ENCODE measurements at regions not wholly inside any gene's neighbourhood (a gene's known extent, or its start where the extent isn't known, plus 50 kb on each side); places are given as distances from the start of the nearest gene placed in this dataset.

DNA sequence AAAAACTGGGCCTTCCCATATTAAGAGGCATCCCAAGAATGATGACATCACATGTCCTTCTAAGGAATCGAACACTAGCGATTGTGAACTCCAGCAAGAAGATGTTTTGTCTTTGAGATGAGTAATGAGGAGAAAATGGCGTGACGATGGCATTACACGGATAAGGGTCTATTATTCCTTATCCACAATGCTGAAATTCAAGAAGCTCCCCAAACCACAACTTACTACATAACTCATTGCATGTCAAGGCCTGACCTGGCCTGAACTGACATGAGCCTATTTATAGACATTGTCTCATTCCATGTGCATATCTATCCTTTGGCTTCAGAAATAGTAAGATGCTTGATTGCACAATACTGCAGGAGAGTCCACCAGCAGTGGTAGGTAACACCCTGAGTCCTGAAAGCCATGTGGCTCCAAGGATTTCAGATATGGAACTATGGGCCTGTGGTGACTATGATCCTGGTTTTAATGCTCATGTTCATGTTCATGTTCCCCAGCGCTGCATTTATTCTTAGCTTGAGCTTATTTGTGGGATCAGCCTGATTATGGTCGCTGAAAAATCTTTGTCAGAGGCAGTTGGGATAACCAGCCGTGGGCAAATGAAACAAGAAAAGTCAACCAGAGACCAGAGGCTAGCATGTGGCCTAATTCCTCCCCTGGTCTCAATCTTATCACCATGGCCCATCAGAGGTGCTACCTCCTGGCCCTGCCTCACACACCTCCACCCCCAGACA lies 183.2 kb upstream of the JARID2 start:
- no peak for DNase-seq

DNA sequence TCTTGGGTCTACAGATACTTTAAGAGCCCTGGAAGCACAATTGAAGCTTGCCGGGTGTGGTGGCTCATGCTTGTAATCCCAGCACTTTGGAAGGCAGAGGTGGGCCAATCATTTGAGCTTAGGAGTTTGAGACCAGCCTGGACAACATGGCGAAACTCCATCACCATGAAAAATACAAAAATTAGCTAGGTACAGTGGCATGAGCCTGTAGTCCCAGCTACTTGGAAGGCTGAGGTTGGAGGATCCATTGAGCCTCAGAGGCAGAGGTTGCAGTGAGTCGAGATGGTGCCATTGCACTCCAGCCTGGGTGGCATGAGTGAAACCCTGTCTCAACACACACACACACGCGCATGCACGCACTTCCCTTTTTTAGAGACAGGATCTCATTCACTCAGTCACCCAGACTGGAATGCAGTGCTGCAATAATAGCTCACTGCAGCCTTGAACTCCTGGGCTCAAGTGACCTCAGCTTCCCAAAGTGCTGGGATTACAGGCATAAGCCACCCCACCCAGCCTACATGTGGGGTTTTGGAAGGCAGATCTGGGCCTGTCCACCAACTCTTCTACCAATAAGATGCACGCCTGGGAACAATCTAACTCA lies 182.5 kb upstream of the JARID2 start:
- no peak for DNase-seq

DNA sequence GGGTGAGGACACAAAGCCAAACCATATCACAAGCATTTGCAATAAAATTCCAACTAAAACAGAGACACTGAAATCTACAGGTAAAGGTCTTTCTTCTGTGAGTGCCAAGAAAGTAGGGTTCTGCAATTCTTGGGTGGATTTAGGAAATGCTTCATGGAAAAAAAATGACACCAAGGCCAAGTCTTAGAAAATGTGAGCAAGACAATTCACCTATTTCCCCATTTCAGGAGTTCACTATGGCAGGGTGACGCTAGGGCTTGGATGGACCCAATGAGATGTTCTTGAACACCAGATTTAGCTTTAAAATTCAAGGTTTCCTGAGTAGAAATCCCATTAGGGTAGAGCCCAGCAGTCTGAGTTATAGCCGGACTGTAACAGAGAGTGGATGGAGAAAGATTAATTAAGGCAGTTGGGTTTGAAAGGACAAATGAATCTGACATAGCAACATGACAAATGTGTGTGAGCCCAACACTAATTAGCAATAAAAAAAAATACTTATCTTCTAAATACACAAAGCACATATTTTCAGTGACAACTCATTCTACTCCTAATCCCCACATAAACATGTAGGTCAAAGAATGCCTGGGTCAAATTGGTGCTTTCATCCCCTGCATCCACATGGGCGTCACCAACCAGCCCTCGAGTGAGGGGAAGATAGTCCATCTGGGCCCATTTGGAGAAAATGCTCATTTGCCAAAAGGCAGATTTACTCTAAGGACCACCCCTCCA lies 180.4 kb upstream of the JARID2 start:
- DNase-seq, result no peak

DNA sequence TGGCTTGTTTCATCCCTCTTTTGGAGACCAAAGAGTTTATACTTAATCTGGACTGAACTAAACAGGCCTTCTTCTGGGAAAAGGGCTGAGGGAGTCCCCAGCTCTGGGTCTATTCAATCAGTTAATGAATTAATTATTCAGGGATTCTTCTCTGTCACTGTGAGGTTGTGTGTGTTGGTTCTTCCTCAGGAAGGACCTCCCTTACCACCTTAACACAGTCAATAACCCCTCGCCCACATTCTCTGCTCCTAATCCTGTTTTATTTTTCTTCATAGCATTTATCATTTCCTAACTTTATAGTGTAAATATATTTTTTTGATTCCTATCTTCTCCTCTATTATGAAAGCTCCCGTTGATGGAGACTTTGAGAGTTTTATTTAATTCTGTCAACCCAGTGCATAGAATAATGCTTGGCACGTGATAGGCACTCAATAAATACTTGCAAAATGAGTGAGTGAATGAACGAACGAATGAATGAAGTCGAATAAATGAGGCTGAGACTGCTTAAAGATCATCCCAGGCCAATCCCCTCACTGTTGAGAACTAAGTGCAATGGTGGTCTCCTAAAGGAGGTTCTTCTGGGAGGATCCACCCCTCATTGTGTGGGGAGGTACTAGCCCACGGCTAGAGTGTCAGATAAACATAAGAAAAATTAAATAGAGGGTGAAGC lies 179.6 kb upstream of the JARID2 start:
- no peak for DNase-seq

DNA sequence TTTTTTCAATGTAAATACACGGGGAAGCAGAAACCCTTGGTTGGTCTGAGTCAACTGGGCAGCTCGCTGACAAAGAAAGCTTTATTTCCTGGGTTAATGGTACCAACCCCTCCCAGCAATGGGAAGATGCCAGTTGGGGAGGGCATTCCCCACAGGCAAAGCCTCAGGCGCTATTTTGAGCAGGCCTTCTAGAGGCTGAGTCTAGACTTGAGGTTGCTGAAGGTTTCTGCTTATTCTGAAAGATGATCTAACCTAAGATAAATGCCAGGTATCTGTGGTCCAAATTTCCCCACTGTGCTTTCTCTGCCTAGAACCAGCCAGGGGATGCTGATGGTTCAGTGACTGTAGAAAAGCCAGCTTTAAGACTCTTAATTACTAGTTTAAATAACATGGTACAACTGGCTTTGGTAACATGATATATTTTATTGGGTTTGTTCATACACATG lies 172.5 kb upstream of the JARID2 start:
- no peak for DNase-seq

DNA sequence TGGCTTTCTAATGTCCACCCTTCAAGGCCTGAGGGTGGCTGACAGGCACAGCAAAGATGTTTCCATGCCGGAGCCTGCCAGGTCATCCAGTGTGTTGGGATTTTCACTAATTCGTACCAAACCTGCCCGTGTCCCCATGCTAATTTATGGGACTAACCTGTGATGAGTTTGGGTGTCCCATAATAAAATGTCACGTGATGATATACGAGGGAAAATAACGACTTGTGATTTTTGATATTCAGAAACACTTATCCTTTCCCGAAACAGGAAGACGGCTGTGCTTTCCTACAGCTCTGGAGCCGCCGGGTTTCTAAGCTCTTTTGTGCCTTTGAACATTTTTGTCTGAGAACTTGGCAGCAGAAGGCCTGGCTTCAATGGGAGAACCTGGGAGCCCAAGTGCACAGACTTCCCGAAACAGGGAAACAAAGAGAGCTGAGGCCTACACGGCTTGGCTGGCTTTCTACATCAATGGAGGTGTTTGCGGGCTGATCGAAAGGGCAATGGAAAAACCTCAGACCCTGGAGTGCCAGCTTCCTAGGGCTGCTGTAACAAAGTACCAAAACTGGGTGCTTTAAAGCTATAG lies 171.9 kb upstream of the JARID2 start:
- no peak for DNase-seq

DNA sequence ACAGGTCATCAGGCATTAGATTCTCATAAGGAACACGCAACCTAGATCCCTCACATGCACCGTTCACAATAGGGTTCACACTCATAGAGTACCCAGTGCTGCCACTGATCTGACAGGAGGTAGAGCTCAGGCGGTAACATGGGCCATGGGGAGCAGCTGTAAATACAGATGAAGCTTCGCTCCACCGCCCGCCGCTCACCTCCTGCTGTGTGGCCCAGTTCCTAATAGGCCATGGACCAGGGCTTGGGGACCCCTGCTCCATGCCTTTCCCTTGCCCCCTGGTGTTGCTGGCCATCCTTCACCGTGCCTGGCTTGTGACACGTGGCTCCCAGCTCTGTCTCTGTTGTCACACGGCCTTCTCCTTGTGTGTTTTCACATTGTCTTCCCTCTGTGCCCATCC lies 171.1 kb upstream of the JARID2 start:
- no peak for DNase-seq

DNA sequence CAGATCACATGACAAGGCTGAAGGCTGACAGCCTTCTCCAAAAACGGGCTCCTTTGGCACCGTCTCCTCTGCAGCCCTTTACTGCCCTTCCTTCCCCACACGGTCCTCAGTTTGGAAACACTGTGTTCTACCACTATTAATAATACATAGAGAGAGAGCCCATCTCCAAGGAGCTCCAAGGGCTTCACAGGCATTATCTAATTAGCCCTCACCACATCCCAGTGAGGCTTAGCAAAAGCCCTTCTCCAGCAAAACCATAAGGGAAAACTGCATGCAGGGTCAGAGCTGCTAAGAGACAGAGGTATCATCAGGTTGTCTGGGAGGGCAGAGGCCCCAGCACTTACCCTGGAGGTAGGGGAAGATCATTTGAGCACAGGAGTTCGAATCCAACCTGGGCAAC lies 169.3 kb upstream of the JARID2 start:
- DNase-seq, result no peak

DNA sequence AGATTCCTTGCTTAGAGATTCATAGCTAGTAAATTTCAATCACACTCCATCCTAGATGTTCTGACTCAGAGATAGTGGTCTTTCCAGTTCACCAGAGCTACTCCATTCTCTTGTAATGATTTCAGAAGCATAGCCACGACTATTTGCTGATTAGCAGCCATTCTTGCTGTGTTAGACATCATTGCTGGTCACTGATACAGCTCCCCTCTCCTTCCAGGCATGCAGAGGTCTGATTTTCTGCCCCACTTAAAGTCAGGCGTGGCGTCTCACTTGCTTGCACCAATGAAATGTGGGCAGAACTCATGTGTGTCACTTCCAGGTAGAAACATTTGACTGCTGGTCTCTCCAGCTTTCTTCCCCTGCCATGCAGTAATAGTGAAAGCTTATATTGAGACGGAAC lies 168.9 kb upstream of the JARID2 start:
- no peak for DNase-seq

DNA sequence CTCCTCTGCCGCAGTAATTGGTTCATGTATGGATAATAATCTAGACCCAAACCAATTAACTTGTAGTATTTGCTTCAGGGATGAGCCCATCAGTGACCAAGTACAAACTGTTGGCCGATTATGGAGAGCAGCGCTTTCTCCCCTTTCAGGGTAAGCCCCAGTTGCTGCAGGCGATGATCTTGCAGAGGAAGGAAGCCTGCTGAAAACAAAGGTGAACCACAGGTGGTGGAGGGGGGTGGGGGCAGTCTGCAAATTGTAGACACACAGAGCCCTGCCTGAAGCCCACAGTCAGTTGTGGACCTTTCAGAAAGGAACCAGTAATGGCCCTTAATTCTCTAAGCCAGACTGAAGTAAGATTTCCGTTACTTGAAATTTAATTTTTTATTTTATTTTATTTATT lies 167.9 kb upstream of the JARID2 start:
- DNase-seq, result no peak

DNA sequence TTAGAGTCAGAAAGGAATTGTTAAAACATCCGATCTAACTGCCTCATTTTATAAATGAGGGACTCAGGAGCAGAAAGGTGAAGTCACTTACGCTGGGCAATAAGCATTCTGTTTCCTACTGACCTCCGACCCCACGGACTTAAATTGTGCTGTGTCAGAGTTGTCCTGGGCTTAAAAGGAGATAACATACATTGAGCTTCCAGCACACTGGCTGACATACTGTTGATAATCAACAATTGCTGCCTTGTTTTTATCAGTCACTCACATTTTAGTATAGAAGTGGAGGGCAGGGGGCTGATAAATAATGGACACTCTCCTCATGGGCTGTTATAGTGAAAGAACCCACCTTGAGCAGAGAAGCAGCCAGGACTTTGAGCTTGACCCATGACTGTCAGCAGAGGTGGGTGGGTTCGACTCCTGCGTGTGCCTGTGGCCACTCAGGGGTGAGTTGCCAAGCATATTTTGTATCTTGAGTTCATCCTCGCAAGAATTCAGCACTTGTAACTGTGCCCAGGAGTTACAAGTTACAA lies 166.5 kb upstream of the JARID2 start:
- DNase-seq, result no peak

DNA sequence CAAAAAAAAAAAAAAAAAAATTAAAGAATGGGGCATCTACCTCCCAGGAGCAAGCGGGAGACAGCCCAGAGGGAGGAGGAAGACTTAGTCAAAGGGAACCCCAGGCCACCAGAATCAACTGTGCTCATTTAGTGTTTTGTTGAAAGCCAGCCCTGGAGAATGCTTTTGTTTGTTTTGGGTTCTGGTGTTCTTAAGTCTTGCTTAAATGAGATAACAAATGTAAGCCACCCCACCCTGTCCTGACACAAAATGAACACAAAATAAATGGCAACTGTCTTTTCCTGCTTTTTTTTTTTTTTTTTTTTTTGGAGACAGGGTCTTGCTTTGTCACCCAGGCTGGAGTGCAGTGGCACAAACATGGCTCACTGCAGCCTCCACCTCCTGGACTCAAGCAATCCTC lies 165.0 kb upstream of the JARID2 start:
- DNase-seq, result no peak

DNA sequence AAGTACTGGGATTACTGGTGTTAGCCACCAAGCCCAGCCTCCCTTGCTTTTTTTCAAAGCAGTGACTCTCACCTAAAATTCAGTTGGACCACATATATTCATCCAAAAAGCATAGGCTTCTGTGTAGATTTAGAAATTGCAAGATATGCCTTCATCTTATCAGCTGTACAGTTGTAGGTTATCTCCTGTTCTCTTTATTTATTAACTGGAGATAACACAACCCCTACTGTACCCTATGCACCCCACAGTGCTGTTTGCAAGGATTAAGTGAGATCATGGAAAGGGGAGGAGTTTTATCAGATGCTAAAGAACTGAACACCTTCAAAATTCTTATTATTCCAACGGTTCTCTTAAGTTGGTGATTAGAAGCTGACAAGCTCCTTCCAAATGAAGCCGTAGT lies 164.4 kb upstream of the JARID2 start:
- no peak for DNase-seq

DNA sequence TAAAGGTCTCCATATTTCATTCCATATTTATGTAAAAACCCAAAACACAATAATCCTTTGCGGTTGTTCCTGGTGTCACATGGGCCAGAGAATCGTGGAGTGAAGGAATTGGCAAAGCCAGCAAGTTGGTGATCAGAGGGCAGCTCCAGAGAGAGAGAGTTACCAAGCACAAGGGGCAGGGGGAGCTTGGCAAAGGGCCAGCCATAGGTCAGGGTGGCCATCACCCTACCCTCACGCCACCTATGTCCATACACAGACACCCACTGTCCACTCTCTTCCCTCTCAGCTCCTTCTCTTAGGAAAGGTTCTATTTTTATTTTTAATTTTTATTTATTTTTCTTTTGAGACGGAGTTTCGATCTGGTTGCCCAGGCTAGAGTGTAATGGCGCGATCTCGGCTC lies 163.2 kb upstream of the JARID2 start:
- DNase-seq, result no peak

DNA sequence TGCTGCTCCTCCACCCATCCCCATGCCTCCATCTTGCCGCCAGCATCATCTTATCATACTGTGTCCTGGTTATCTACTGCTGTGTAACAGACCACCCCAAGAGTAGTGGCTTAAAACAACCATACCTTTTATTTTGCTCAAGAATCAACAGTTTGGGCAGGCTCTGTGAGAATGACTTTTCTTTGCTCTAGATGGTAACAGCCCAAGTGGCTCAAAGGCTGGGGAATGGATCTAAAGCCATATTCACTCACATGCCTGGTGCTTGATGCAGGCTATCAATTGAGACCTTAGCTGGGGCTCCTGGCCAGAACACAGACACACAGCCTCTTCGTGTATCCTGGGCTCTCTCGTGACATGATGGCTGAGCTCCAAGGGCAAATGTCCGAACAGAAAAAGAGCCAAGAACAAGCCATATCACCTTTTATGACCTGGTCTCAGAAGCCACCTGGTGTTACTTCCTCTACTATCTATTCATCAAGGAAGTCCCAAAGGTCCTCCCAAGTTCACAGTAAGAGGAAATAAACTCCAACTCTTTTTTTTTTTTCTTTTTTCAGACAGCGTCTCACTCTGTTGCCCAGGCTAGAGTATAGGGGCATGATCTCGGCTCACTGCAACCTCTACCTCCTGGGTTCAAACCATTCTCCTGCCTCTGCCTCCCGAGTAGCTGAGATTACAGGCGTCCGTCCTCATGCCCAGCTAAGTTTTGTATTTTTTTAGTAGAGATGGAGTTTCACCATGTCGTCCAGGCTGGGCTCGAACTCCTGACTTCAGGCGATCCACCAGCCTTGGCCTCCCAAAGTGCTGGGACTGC lies 159.3 kb upstream of the JARID2 start:
- no peak for DNase-seq

DNA sequence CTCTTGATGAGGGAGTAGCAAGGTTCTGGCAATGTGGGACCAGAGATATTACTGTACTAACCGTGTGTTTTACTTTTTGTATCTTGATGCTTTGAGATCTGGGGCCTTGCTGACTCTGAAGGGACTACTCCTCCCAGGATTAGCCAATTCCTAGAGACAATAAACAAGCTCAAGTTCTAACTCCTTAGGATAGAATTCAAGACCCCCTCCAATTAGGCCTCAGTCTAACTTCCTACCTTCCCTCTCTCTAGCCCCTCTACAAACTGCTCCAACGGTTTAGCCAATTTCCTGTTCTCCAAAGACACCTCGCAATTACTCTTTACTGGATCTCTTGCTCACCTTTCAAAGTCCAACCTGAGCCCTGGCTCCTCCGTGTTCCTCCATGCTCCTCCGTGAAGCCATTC lies 158.7 kb upstream of the JARID2 start:
- no peak for DNase-seq

DNA sequence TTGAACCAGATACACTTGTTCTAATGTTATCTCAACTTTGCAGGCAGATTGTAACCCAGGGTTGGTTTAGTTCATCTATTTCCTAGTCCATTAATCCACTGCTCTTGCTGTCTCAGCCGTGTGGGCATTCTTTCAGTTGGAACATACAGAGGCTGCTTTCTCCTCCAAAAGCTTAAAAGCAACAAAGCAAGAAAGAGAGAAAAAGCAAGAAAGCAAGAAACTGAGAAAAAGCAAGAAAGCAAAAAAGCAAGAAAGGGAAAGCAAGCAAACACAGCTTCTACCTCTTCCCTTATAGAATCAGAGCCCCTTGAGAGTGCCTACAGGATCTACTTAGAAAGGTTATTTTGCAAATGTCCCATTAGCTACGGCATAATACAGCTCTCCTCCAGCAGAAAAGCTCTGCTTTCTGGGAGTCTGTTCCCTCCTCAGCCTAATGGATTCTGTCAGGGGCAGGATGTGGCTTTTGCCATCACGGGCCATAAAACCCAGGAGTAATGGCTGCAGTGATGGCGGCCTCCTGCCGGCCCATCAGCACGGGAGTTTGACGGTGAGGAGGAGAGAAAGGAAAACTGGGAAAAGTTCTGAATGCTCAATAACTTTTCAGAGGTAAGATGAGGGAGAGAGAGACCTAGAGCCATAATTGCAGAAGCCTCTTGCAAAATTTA lies 156.8 kb upstream of the JARID2 start:
- DNase-seq, result no peak

DNA sequence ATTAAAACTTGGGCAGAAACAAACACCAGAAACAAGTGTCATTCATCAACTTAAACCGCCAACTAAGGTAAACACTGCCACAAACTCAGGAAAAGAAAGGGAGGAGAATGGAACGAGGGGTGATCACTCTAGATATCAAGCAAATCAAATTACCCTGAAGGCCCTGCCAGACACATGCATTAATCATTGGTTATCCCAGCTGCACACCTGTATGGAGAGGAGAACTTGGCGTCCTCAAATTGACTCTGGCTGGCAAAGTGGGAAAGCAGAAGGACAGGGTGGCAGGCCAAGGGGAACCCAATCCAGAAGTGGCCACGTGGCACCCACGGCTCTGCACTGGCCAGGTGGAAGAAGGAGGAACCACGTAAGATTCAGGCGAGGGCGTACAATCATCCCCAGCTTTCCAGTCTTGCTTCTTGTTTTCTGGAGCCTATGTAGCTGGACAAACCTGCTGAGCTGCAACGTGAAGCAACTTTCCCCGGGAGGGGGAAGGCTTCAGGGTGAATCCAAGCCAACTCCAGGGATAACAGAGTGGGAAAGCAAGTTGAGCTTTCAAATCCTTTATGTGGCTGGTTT lies 156.2 kb upstream of the JARID2 start:
- DNase-seq, result no peak

DNA sequence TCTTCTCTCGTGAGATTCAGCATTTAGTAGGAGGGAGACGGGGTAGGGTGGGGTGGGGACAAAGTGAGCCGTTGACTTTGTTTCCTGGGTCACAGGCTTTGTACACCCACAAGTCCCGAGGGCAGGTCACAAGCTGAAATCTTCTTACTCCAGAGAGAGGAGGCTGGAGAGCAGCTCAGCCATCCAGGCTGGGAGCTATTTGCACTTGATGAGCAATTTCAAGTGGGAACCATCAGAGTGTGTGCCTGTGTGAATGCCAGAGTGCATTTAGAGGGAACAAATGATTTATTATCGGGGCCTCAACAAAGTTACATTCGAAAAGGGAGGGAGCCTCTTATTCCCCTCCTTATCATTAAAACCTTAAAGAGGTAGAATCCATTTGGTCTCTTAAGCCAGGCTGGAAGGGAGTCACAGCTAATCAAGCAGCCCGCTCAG lies 155.7 kb upstream of the JARID2 start:
- DNase-seq, result no peak

DNA sequence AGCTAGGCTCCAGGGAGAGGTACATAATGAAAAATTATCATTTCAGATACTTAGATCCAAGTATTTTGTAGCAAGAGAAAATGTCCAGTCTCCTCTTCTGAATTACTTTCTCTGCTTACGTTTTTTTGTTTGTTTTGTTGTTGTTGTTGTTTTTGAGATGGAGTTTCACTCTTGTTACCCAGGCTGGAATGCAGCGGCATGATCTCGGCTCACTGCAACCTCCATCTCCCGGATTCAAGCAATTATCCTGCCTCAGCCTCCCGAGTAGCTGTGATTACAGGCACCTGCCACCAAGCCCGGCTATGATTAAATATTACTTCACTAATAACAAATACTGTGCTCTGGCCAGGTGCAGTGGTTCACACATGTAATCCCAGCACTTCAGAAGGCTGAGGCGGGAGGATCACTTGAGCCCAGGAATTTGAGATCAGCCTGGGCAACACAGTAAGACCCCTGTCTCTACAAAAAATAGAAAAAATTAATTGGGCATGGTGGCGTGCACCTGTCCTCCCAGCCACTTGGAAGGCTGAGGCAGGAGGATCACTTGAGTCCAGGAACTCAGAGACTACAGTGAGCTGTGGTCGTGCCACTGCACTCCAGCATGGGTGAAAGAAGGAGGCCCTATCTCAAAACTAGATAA lies 155.0 kb upstream of the JARID2 start:
- no peak for DNase-seq
